Stimulated activated naive CD8-positive, alpha-beta T cell treated with anti-CD3 and anti-CD28 coated beads, Interleukin-15, Interleukin-2, amounts not matched to agents 100 U/mL and 50 U/mL, for 24 hours (primary cell): ENCODE measurements at regions not wholly inside any gene's neighbourhood (a gene's known extent, or its start where the extent isn't known, plus 50 kb on each side); places are given as distances from the start of the nearest gene placed in this dataset.
"Not testable (repeated sequence)": the region's sequence is repeated elsewhere in the genome, so short reads cannot be mapped to it uniquely, and the experiment has no call there.

Source experiments
- ATAC-seq: fragments of 150-1000 bp; cut with Tn5 transposase; one replicate; pipeline ENCODE4 v1.10.0; 2021
- DNase-seq: peaks from one replicate; pipeline ENCODE4 v3.0.0; 2021

GRCh38 chr10:44172883-44173607 lies 211.9 kb downstream of the CXCL12 start:
- ATAC-seq: no peak
- no peak for DNase-seq

GRCh38 chr10:44171765-44172164 lies 213.1 kb downstream of the CXCL12 start:
- DNase-seq: no peak
- ATAC-seq: no peak

GRCh38 chr10:44168478-44168877 lies 216.4 kb downstream of the CXCL12 start:
- no peak for ATAC-seq
- DNase-seq: no peak

- ATAC-seq: no peak
- DNase-seq: no peak
Measured at GRCh38 chr10:44167752-44168151, 217.1 kb downstream of the CXCL12 start.

- ATAC-seq: no peak
Measured at GRCh38 chr10:44166441-44166840, 218.5 kb downstream of the CXCL12 start.

GRCh38 chr10:44164251-44164956 lies 220.5 kb downstream of the CXCL12 start:
- no peak for ATAC-seq
- no peak for DNase-seq

More at GRCh38 chr10:44166441-44166840, 218.5 kb downstream of the CXCL12 start:
- DNase-seq: no peak

- ATAC-seq: no peak
- DNase-seq: no peak
Measured at GRCh38 chr10:44161184-44161583, 223.7 kb downstream of the CXCL12 start.

GRCh38 chr10:44157574-44157973 lies 227.3 kb downstream of the CXCL12 start:
- ATAC-seq: no peak
- no peak for DNase-seq

GRCh38 chr10:44154956-44155355 lies 229.9 kb downstream of the CXCL12 start:
- DNase-seq: no peak
- no peak for ATAC-seq

- DNase-seq (no peak), ATAC-seq (no peak)
Measured at GRCh38 chr10:44153918-44154670, 230.8 kb downstream of the CXCL12 start.

DNA sequence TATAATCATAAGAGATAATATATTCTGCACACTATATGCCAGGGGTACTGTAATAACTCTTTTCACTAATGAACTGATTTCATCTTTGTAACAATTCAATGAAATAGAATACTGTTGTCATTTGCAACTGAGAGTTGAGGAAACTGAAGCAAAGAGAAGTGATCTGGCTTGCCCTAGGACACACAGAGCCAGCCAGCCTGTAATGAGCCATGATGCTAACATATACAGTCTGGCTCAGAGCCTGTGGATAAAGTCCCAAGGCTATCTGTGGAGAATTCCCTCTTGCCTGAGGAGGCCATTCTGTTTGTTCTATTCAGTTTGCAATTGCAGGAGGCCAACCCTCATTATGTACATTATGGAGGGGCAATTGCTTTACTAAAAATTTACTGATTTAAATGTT lies 241.3 kb downstream of the CXCL12 start:
- DNase-seq (no peak), ATAC-seq (no peak)

GRCh38 chr10:44132361-44133289 lies 252.3 kb downstream of the CXCL12 start:
- DNase-seq: no peak
- no peak for ATAC-seq

DNA sequence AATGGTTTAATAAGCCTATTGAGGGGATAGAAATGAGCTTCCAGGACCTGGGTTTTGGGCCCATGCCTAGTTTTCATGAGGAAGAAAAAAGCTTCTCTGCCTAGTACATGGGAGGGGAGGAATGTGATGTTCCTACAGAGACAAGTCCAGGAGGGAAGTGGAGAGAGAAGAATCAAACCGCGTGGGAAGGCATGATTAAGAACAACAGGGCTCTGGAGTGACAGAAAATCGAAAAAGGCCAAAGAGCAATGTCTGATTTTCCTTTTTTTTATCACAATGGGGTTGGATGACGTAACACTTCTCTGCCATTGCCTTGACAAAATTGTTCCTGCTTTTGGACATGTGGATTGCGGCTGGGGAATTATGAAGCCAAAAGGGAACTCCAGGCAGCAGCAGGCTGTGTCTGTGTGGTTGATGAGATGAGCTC lies 258.6 kb downstream of the CXCL12 start:
- DNase-seq (no peak), ATAC-seq (no peak)

GRCh38 chr10:44125879-44126278 lies 259.0 kb downstream of the CXCL12 start:
- no peak for DNase-seq

DNA sequence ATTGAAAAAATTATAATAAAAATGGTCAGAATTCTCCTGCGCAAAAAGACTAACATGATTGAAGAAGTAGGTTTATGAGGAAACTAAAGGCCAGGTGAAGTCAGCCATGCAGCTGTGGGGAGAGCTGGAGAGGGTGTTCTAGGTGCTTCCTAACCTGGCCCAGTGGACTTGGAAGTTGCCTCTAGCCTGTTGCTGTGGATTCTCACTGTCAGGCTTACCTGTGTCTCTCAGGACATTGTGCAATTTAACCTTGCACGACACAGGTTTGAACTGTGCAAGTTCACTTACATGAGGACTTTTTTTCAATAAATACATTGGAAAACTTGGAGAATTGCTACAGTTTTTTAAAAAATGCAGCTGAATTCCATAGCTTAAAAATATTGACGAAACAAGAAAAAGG lies 266.4 kb downstream of the CXCL12 start:
- DNase-seq (no peak), ATAC-seq (no peak)

More at GRCh38 chr10:44125879-44126278, 259.0 kb downstream of the CXCL12 start:
- no peak for ATAC-seq

- no peak for DNase-seq
- ATAC-seq: no peak
Measured at GRCh38 chr10:44116474-44116873, 268.4 kb downstream of the CXCL12 start.

DNA sequence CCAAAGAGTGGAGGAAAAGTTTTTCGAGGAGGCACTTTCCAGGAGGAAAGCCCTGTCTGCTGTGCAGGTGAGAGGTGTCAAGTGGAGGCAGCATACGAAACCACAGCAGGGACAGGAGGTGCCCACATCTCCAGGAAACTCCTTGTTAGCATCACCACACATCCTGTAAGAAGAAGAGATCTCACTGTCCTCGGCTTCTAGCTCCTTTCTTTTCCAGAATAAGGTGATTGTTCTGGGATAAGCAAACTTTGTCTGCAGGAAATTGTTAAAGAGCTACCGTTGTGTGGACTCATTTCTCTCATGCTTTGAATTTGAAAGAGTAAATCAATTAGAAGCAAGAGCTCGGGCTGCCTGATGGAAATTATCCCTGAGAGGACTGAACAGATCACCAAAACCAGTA lies 269.4 kb downstream of the CXCL12 start:
- DNase-seq (no peak), ATAC-seq (no peak)

GRCh38 chr10:44114441-44114840 lies 270.5 kb downstream of the CXCL12 start:
- ATAC-seq (no peak), DNase-seq (no peak)

GRCh38 chr10:44112280-44112679 lies 272.6 kb downstream of the CXCL12 start:
- ATAC-seq, DNase-seq: not testable (repeated sequence)

DNA sequence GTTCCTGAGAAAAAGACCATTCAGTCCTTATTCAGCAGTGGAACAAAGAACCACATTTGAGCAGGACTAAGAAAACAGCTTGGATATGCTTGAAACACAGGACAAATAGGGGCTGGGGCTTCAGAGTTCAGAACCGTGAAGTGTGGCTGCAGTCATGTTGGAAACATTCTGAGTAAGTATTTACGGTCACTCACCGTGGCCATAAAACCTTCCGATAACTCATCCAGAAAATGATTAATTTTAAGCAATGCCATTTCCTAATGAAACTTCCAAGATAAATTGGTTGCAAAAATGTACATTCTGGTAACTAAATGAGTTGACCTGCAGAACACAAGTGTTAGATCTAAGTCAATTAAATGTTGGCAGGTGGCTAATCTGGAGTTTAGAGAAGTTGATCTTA lies 279.2 kb downstream of the CXCL12 start:
- ATAC-seq (no peak), DNase-seq (no peak)

- ATAC-seq (no peak), DNase-seq (no peak)
Measured at GRCh38 chr10:44102726-44103255, 282.1 kb downstream of the CXCL12 start.

- ATAC-seq (no peak), DNase-seq (no peak)
Measured at GRCh38 chr10:44101082-44101481, 283.8 kb downstream of the CXCL12 start.
